Right cardiac atrium (tissue), 5 donors: ENCODE measurements at regions not wholly inside any gene's neighbourhood (a gene's known extent, or its start where the extent isn't known, plus 50 kb on each side); places are given as distances from the start of the nearest gene placed in this dataset.

Experiments used
- ATAC-seq, 2 donors: fragments of 200-7000 bp; cut with Tn5 transposase; one replicate each; pipeline versions ENCODE4 v1.8.0 to v1.9.1; 2020; ENCODE audit warnings: moderate library complexity in 2 of 2, mild to moderate bottlenecking in 1 of 2
- DNase-seq, 3 donors: peaks; one replicate each; pipeline ENCODE4 v3.0.0-alpha.2; 2020
- H3K27ac ChIP-seq: one replicate; pipeline ENCODE4 v1.5.1; 2013; ENCODE audit warnings: mild to moderate bottlenecking, low read length, control low read depth, moderate library complexity
- H3K27me3 ChIP-seq: one replicate; pipeline ENCODE4 v1.6.1; 2013; ENCODE audit not compliant: control insufficient read depth, insufficient read depth
- H3K4me1 ChIP-seq: one replicate; pipeline ENCODE4 v1.6.1; 2013; ENCODE audit warnings: low read length; ENCODE audit not compliant: control insufficient read depth, insufficient read depth
- H3K4me3 ChIP-seq: one replicate; pipeline ENCODE4 v1.5.1; 2013; ENCODE audit warnings: low read length, control low read depth
- H3K9me3 ChIP-seq: one replicate; pipeline ENCODE4 v1.6.1; 2013; ENCODE audit warnings: low read length; ENCODE audit not compliant: control insufficient read depth
- WGBS: extraction: QIAGEN DNeasy Blood & Tissue Kit; methylation state at CpG from one replicate; pipeline ENCODE4 v1.1.7; 2013; 5-methylcytosine and 5-hydroxymethylcytosine counted together
- intact Hi-C, 4 donors: fragments of 100-400 bp; cut with DNase I; formaldehyde crosslinking; loops; one replicate each; pipeline versions ENCODE4 v1.11.0 to v1.14.0; 2022 to 2023
- donor health status: healthy with polysubstance abuse.
- donor health status: DM: no; HTN: yes; CAD: no.
- donor health status: DM: no; HTN: no; CAD: no.
- donor health status: DM: no; HTN: yes; CAD: no; lungs with severe emphysema.
- donor health status: DM: yes; HTN: yes; CAD: no.

GRCh38 chr1:81432059-81432458 is 368.7 kb upstream of the ADGRL2 start:
- H3K4me1 ChIP-seq, result peaks cover 2% of the 10 kb centered on the region
- peak overlapping the region; percentile 39 for H3K27ac ChIP-seq
- intact Hi-C loops, result no loop called here
- H3K27me3 ChIP-seq, result no peaks in the 10 kb centered on the region
- DNase-seq (no peak), ATAC-seq (no peak)
- H3K4me3 ChIP-seq, result no peak overlapping the region
- H3K9me3 ChIP-seq, result no peaks in the 10 kb centered on the region
- WGBS, result 48% methylated on average over 4 of the region's 4 CpGs

DNA sequence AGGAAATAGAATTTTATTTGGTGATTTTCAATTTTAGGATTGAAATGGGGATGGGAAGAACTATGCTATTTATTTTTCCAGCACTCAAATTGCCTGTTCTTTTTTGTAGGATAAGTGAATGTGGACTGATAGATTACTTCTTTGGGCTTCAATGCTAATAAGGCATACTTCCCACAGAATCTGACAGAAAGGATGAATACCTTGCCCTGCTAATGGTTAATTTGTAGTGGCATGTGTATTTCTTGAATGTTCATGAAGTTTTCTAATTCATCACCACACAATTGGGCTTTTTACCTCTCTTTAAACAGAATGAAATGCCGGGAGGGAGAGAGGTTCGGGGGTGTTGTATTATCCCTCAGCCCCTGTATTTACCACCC is 369.1 kb upstream of the ADGRL2 start:
- Histone ChIP-seq H3K4me3 (no peak overlapping the region), H3K9me3 (no peaks in the 10 kb centered on the region), H3K27me3 (no peaks in the 10 kb centered on the region), H3K27ac (no peak overlapping the region), H3K4me1 (peaks cover 2% of the 10 kb centered on the region)
- DNase-seq (no peak), ATAC-seq (no peak)
- WGBS, result 72% methylated on average over 2 of the region's 2 CpGs
- intact Hi-C loops, result no loop called here

- H3K27me3 ChIP-seq, result no peaks in the 10 kb centered on the region
- DNase-seq (no peak), ATAC-seq (no peak)
- 54% methylated on average over 6 of the region's 6 CpGs for WGBS
- H3K9me3 ChIP-seq, result no peaks in the 10 kb centered on the region
- H3K27ac ChIP-seq, result peak overlapping the region; percentile 12
- H3K4me3 ChIP-seq, result no peak overlapping the region
- intact Hi-C loops, result no loop called here
- H3K4me1 ChIP-seq, result peaks cover 2% of the 10 kb centered on the region
Measured at GRCh38 chr1:81430955-81431623, 369.6 kb upstream of the ADGRL2 start.

DNA sequence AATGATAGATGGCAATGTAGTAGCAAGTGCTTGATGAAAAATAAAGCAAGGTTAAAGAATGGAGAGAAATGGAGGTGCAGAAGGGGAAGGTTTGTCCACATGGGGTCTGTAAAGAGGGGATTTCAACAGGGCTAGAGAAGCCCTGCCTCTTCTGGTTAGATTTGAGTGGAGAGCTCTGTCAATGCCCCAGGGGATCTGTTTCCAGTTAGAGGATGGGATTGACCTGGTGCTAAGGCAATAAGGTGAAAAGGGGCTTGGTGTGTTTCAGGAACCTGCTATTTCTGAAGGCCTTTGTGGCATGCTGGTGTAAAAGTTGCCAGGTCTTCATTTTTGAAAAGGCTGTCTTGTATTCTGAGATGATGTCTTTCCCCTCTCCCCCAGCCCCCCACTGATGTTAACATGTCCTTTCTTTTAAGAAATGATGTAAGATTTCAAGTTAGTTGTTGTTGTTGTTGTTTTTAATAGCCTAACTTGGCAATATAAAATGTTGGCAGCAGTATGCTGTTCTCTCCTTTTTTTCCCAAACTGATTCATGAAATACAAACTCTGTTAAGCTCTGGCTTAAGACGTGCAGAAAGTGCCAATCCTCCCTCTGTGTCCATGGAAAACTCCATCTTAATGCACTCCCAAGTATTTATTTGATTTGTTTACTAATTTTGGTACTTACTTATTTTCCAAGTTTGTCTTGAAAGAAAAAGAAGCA is 370.3 kb upstream of the ADGRL2 start:
- DNase-seq (no peak), ATAC-seq (no peak)
- no peaks in the 10 kb centered on the region for H3K9me3 ChIP-seq
- H3K27me3 ChIP-seq, result no peaks in the 10 kb centered on the region
- intact Hi-C loops, result no loop called here
- peaks cover 2% of the 10 kb centered on the region for H3K4me1 ChIP-seq
- WGBS, result 27% methylated on average over 1 of the region's 1 CpG
- peak overlapping the region; percentile 46 for H3K27ac ChIP-seq
- no peak overlapping the region for H3K4me3 ChIP-seq

DNA sequence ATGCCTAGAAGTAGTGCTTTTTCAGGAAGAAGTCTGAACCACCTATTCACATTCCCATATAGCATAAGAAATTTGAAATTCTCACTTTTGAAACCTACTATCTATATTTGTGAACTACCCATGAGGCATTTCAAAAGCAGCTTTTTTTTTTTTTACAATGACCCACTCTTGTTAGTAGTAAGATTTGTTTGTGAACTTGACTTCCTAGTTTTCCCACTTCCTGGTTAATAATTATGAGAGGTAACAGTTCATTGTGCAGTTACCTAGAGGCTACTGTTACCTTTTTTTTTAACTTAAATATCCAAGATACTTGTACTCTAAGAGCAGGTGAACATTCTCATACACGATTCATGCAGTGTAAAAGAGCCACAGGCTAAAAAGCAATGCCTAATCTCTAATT is 371.7 kb upstream of the ADGRL2 start:
- Histone ChIP-seq H3K9me3 (no peaks in the 10 kb centered on the region), H3K4me1 (peaks cover 2% of the 10 kb centered on the region), H3K27me3 (no peaks in the 10 kb centered on the region), H3K4me3 (no peak overlapping the region), H3K27ac (no peak overlapping the region)
- DNase-seq (no peak), ATAC-seq (no peak)
- 90% methylated on average over 1 of the region's 1 CpG for WGBS
- intact Hi-C loops, result no loop called here

DNA sequence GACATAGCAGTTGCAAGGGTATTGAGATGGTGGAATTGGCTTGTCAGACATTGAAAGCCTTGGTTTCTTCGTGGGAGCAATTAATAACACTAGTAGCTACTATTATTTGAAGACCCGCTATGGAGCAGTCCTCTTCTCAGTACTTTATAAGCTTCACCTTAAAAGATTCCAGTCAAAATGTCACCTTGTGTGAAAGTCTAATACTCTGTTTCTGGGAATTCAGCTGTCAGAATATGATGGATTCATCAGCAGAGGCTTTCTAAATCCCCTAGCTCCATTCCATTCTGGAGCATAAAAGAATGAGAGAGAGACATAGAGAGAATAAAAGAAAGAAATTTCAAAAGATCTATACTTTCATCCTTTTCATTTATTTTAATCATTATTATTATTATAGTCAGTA is 375.9 kb upstream of the ADGRL2 start:
- Histone ChIP-seq H3K4me1 (no peaks in the 10 kb centered on the region), H3K4me3 (no peak overlapping the region), H3K9me3 (no peaks in the 10 kb centered on the region), H3K27me3 (no peaks in the 10 kb centered on the region), H3K27ac (no peak overlapping the region)
- no peak for DNase-seq
- WGBS, result 86% methylated on average over 2 of the region's 2 CpGs
- no peak for ATAC-seq
- intact Hi-C loops, result no loop called here

DNA sequence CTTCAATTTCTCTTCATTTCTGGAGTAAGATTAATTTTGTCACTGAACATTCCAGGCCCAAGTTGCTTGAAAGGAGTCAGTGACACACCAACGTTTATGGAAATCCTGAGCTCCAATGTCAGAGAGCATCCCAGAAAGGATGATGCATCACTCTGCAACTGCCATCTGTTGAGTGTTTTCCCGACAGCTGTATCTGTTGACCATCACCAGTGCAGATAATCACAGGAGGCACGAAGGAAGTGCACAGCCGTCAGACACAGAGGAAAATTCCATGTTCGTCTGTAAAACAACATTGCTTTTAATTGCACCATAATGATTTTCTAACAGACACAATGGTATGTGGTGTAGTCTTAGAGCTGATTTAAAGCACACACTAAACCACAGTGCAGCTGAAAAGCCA is 376.7 kb upstream of the ADGRL2 start:
- no peaks in the 10 kb centered on the region for H3K4me1 ChIP-seq
- ATAC-seq (peak; percentile 66 to 75), DNase-seq (no peak)
- no peaks in the 10 kb centered on the region for H3K27me3 ChIP-seq
- intact Hi-C loops, result no loop called here
- WGBS, result 31% methylated on average over 5 of the region's 5 CpGs
- no peak overlapping the region for H3K4me3 ChIP-seq
- H3K27ac ChIP-seq, result no peak overlapping the region
- no peaks in the 10 kb centered on the region for H3K9me3 ChIP-seq

DNA sequence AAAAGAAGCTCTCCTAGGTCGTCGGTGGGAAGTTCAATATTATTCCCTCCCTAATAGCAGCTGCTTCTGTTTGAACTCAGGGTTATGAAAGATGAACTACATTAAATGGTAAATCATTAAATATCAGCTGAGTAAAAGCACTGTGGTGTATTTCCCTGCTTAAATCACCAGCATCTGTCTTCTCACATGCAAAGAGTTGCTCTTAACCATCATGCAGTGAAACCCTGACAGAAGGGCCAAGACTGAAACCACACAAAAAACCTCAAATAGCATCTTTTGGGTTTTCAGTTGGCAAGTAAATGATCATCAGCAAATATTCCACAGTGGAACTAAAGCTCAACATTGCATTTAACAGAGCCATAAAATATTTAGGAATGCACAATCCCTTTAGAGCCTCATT is 380.0 kb upstream of the ADGRL2 start:
- H3K4me1 ChIP-seq, result no peaks in the 10 kb centered on the region
- 88% methylated on average over 2 of the region's 2 CpGs for WGBS
- intact Hi-C loops, result no loop called here
- DNase-seq (no peak), ATAC-seq (no peak)
- H3K27ac ChIP-seq, result no peak overlapping the region
- H3K4me3 ChIP-seq, result no peak overlapping the region
- no peaks in the 10 kb centered on the region for H3K27me3 ChIP-seq
- H3K9me3 ChIP-seq, result no peaks in the 10 kb centered on the region

DNA sequence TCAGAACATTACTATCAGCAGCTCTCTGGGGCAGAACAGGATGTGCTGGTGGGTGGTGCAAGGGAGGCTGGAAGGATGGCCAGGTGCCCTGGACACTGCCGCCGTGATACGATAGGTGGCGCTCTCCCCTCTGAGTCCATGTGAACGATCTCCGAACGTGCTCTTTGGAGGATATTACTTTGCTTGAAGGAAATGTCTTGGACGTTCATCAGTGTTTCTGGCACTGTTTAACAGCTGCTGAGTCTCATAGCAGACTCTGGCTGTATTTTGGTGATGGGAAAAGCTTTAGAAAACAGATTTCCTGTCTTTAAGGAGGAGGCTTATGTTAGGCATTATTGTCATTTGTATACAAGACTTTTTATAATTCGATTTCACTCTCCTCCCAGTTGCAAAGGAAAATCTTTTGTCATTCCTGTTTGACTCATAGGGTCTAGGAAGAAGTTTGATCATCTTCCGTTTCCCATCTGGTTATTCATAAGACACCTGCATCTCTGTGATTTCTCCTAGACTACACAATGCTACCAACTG is 386.2 kb upstream of the ADGRL2 start:
- H3K4me3 ChIP-seq, result no peak overlapping the region
- DNase-seq (peak; percentile 59 to 91 (median 90)), ATAC-seq (peak; percentile 90 to 93)
- intact Hi-C loops, result no loop called here
- 16% methylated on average over 10 of the region's 10 CpGs for WGBS
- H3K27ac ChIP-seq, result no peak overlapping the region
- no peaks in the 10 kb centered on the region for H3K9me3 ChIP-seq
- H3K27me3 ChIP-seq, result no peaks in the 10 kb centered on the region
- H3K4me1 ChIP-seq, result no peaks in the 10 kb centered on the region

GRCh38 chr1:81412954-81413353 is 387.8 kb upstream of the ADGRL2 start:
- DNase-seq (no peak), ATAC-seq (no peak)
- Histone ChIP-seq H3K27ac (no peak overlapping the region), H3K4me1 (no peaks in the 10 kb centered on the region), H3K27me3 (no peaks in the 10 kb centered on the region), H3K9me3 (no peaks in the 10 kb centered on the region), H3K4me3 (no peak overlapping the region)
- intact Hi-C loops, result no loop called here
- 71% methylated on average over 4 of the region's 4 CpGs for WGBS

DNA sequence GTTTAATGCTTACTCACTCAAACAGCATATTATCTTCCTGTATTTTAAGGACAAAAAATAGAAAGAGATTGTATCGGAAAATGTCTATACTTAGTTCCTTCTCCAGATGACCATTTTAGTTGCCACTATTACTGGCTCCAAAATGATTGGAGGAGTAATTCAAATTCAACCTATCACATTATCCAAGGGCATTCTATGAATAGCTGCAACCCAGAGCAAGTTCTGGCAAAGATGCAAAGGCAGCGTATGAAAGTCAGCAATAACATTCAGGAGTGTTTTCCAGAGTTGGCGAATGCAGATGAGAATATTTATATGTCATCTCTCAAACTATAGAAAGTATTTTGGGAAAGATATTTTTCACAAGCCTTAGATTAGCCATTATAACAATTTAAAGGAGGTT is 389.8 kb upstream of the ADGRL2 start:
- ATAC-seq (peak; percentile 53 to 65), DNase-seq (no peak)
- intact Hi-C loops, result no loop called here
- no peak overlapping the region for H3K27ac ChIP-seq
- no peak overlapping the region for H3K4me3 ChIP-seq
- H3K27me3 ChIP-seq, result no peaks in the 10 kb centered on the region
- no peaks in the 10 kb centered on the region for H3K4me1 ChIP-seq
- no peaks in the 10 kb centered on the region for H3K9me3 ChIP-seq
- 42% methylated on average over 3 of the region's 3 CpGs for WGBS
